ENCODE measurements at regions not wholly inside any gene's neighbourhood (a gene's known extent, or its start where the extent isn't known, plus 50 kb on each side); places are given as distances from the start of the nearest gene placed in this dataset.

DNA sequence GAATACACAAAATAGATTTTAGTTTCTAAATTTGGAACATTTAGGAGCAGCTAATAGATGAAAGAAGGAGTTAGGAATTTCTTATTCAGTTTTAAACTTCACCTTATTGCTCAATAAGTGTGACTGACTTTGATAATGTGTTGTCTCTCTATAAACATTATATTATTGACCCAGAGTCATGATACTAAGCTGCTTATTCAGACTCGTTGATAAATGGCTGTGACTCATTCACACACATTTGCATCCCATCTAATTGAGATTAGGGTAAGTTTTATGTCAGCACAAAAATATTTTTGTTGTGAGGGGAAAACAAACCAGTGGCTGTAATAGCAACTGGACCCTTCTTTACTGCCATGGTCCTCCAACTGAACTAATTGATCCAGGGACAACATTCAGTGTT is 137.6 kb downstream of the GOLIM4 start:
- H3K4me1 ChIP-seq (ENCODE audit: control insufficient read depth in 3 of 3, insufficient read depth in 3 of 3, low read length in 3 of 3): no peaks in the 10 kb centered on the region
- H3K27ac ChIP-seq (ENCODE audit: low read depth, low read length): no peak overlapping the region
- H3K36me3 ChIP-seq (ENCODE audit: control insufficient read depth in 3 of 3, insufficient read depth in 3 of 3, low read length in 3 of 3): no peaks in the 10 kb centered on the region

DNA sequence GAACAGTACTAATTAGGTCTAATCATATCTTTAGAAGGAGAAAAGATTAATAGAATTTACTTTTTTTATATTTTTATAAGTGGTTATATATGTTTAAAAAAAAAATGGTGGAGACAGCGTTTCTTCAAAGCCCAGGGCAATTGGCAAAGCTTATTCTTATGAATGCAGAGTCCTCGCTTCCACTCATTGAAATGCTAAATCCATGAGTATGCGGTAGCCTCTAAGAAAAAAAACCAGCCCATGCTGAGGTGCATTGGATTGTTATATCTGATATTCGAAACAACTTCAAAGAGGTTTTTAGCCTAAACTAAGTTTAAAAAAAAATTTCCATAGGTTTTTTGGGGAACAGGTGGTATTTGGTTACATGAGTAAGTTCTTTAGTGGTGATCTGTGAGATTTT is 142.8 kb downstream of the GOLIM4 start:
- H3K4me1 ChIP-seq (ENCODE audit: control insufficient read depth in 3 of 3, insufficient read depth in 3 of 3, low read length in 3 of 3): no peaks in the 10 kb centered on the region
- no peaks in the 10 kb centered on the region for H3K36me3 ChIP-seq (ENCODE audit: control insufficient read depth in 3 of 3, insufficient read depth in 3 of 3, low read length in 3 of 3)
- H3K9me3 ChIP-seq (ENCODE audit: control insufficient read depth in 3 of 3, low read length in 3 of 3): no peaks in the 10 kb centered on the region
- no peak overlapping the region for H3K27ac ChIP-seq (ENCODE audit: low read depth, low read length)
- H3K27me3 ChIP-seq (ENCODE audit: control insufficient read depth in 3 of 3, insufficient read depth in 3 of 3, low read length in 3 of 3): no peaks in the 10 kb centered on the region
- no peak overlapping the region for H3K9ac ChIP-seq (ENCODE audit: low read depth in 1 of 3, low read length in 3 of 3)
- no peak overlapping the region for H3K4me3 ChIP-seq (ENCODE audit: low read length in 3 of 3)

More for the DNA sequence above, 137.6 kb downstream of the GOLIM4 start:
- H3K9ac ChIP-seq (ENCODE audit: low read depth in 1 of 3, low read length in 3 of 3): no peak overlapping the region
- H3K27me3 ChIP-seq (ENCODE audit: control insufficient read depth in 3 of 3, insufficient read depth in 3 of 3, low read length in 3 of 3): no peaks in the 10 kb centered on the region
- no peaks in the 10 kb centered on the region for H3K9me3 ChIP-seq (ENCODE audit: control insufficient read depth in 3 of 3, low read length in 3 of 3)
- no peak overlapping the region for H3K4me3 ChIP-seq (ENCODE audit: low read length in 3 of 3)

- H3K27ac ChIP-seq (ENCODE audit: low read depth, low read length): no peak overlapping the region
- no peaks in the 10 kb centered on the region for H3K36me3 ChIP-seq (ENCODE audit: control insufficient read depth in 3 of 3, insufficient read depth in 3 of 3, low read length in 3 of 3)
- no peaks in the 10 kb centered on the region for H3K4me1 ChIP-seq (ENCODE audit: control insufficient read depth in 3 of 3, insufficient read depth in 3 of 3, low read length in 3 of 3)
- H3K27me3 ChIP-seq (ENCODE audit: control insufficient read depth in 3 of 3, insufficient read depth in 3 of 3, low read length in 3 of 3): no peaks in the 10 kb centered on the region
- H3K9me3 ChIP-seq (ENCODE audit: control insufficient read depth in 3 of 3, low read length in 3 of 3): no peaks in the 10 kb centered on the region
- no peak overlapping the region for H3K4me3 ChIP-seq (ENCODE audit: low read length in 3 of 3)
- no peak overlapping the region for H3K9ac ChIP-seq (ENCODE audit: low read depth in 1 of 3, low read length in 3 of 3)
Observed at GRCh38 chr3:167950212-167950611, 145.5 kb downstream of the GOLIM4 start.

GRCh38 chr3:167941234-167941995 is 154.3 kb downstream of the GOLIM4 start:
- no peaks in the 10 kb centered on the region for H3K36me3 ChIP-seq (ENCODE audit: control insufficient read depth in 3 of 3, insufficient read depth in 3 of 3, low read length in 3 of 3)
- H3K9ac ChIP-seq (ENCODE audit: low read depth in 1 of 3, low read length in 3 of 3): no peak overlapping the region
- H3K4me3 ChIP-seq (ENCODE audit: low read length in 3 of 3): no peak overlapping the region
- no peaks in the 10 kb centered on the region for H3K4me1 ChIP-seq (ENCODE audit: control insufficient read depth in 3 of 3, insufficient read depth in 3 of 3, low read length in 3 of 3)
- no peaks in the 10 kb centered on the region for H3K9me3 ChIP-seq (ENCODE audit: control insufficient read depth in 3 of 3, low read length in 3 of 3)
- H3K27me3 ChIP-seq (ENCODE audit: control insufficient read depth in 3 of 3, insufficient read depth in 3 of 3, low read length in 3 of 3): no peaks in the 10 kb centered on the region
- H3K27ac ChIP-seq (ENCODE audit: low read depth, low read length): peak overlapping the region; percentile 8

DNA sequence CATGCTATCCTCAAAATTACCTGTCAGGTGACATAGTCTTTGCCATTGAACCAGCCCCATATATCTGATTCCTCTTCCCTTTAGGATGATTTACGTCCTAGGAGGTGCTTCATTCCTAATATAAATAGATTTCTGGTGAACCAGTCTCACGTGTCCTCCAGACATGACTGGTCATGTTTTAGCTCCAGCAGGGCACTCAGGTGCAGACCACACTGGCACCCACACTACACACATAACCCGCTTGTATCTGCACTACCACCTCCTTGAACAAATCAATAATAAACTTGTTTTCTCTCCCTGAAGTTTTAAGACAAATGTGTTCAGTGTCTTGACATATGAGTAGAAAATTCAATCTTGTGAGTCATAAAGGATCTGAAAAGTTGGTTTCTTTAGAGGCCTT is 155.5 kb downstream of the GOLIM4 start:
- no peaks in the 10 kb centered on the region for H3K36me3 ChIP-seq (ENCODE audit: control insufficient read depth in 3 of 3, insufficient read depth in 3 of 3, low read length in 3 of 3)
- H3K4me3 ChIP-seq (ENCODE audit: low read length in 3 of 3): no peak overlapping the region
- no peak overlapping the region for H3K9ac ChIP-seq (ENCODE audit: low read depth in 1 of 3, low read length in 3 of 3)
- H3K9me3 ChIP-seq (ENCODE audit: control insufficient read depth in 3 of 3, low read length in 3 of 3): no peaks in the 10 kb centered on the region
- H3K27ac ChIP-seq (ENCODE audit: low read depth, low read length): no peak overlapping the region
- no peaks in the 10 kb centered on the region for H3K4me1 ChIP-seq (ENCODE audit: control insufficient read depth in 3 of 3, insufficient read depth in 3 of 3, low read length in 3 of 3)
- no peaks in the 10 kb centered on the region for H3K27me3 ChIP-seq (ENCODE audit: control insufficient read depth in 3 of 3, insufficient read depth in 3 of 3, low read length in 3 of 3)

- no peak overlapping the region for H3K4me3 ChIP-seq (ENCODE audit: low read length in 3 of 3)
- H3K36me3 ChIP-seq (ENCODE audit: control insufficient read depth in 3 of 3, insufficient read depth in 3 of 3, low read length in 3 of 3): no peaks in the 10 kb centered on the region
- no peak overlapping the region for H3K9ac ChIP-seq (ENCODE audit: low read depth in 1 of 3, low read length in 3 of 3)
- H3K27me3 ChIP-seq (ENCODE audit: control insufficient read depth in 3 of 3, insufficient read depth in 3 of 3, low read length in 3 of 3): no peaks in the 10 kb centered on the region
- H3K4me1 ChIP-seq (ENCODE audit: control insufficient read depth in 3 of 3, insufficient read depth in 3 of 3, low read length in 3 of 3): no peaks in the 10 kb centered on the region
- H3K27ac ChIP-seq (ENCODE audit: low read depth, low read length): no peak overlapping the region
- no peaks in the 10 kb centered on the region for H3K9me3 ChIP-seq (ENCODE audit: control insufficient read depth in 3 of 3, low read length in 3 of 3)
Observed at GRCh38 chr3:167938516-167938915, 157.2 kb downstream of the GOLIM4 start.

DNA sequence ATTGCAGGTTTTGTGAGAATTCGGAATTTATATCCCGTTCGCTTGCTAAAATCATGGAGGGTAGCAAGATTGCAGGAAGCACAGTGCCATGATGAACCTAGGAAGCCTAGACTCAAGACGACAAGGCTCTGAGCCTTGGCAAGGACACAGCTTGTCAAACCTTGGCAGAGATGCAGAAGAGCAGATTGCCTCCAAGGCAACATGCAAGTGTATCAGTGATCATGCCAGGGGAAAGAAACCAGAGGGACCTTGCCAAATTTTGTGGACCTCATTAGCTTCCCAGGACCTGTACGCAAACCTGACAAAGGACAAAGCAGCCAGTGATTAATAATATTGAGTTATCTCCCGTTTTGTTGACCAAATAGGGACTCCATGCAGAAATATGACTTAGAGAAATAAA is 159.7 kb downstream of the GOLIM4 start:
- Histone ChIP-seq H3K27me3 (ENCODE audit: control insufficient read depth in 3 of 3, insufficient read depth in 3 of 3, low read length in 3 of 3) (no peaks in the 10 kb centered on the region), H3K9me3 (ENCODE audit: control insufficient read depth in 3 of 3, low read length in 3 of 3) (no peaks in the 10 kb centered on the region), H3K27ac (ENCODE audit: low read depth, low read length) (no peak overlapping the region), H3K4me1 (ENCODE audit: control insufficient read depth in 3 of 3, insufficient read depth in 3 of 3, low read length in 3 of 3) (no peaks in the 10 kb centered on the region), H3K9ac (ENCODE audit: low read depth in 1 of 3, low read length in 3 of 3) (no peak overlapping the region), H3K36me3 (ENCODE audit: control insufficient read depth in 3 of 3, insufficient read depth in 3 of 3, low read length in 3 of 3) (no peaks in the 10 kb centered on the region), H3K4me3 (ENCODE audit: low read length in 3 of 3) (no peak overlapping the region)

GRCh38 chr3:167930453-167930852 is 165.3 kb downstream of the GOLIM4 start:
- no peaks in the 10 kb centered on the region for H3K27me3 ChIP-seq (ENCODE audit: control insufficient read depth in 3 of 3, insufficient read depth in 3 of 3, low read length in 3 of 3)
- no peaks in the 10 kb centered on the region for H3K36me3 ChIP-seq (ENCODE audit: control insufficient read depth in 3 of 3, insufficient read depth in 3 of 3, low read length in 3 of 3)
- H3K4me3 ChIP-seq (ENCODE audit: low read length in 3 of 3): no peak overlapping the region
- no peaks in the 10 kb centered on the region for H3K4me1 ChIP-seq (ENCODE audit: control insufficient read depth in 3 of 3, insufficient read depth in 3 of 3, low read length in 3 of 3)
- H3K9ac ChIP-seq (ENCODE audit: low read depth in 1 of 3, low read length in 3 of 3): no peak overlapping the region
- H3K9me3 ChIP-seq (ENCODE audit: control insufficient read depth in 3 of 3, low read length in 3 of 3): no peaks in the 10 kb centered on the region
- no peak overlapping the region for H3K27ac ChIP-seq (ENCODE audit: low read depth, low read length)

- Histone ChIP-seq H3K9me3 (ENCODE audit: control insufficient read depth in 3 of 3, low read length in 3 of 3) (no peaks in the 10 kb centered on the region), H3K36me3 (ENCODE audit: control insufficient read depth in 3 of 3, insufficient read depth in 3 of 3, low read length in 3 of 3) (no peaks in the 10 kb centered on the region), H3K27ac (ENCODE audit: low read depth, low read length) (no peak overlapping the region), H3K9ac (ENCODE audit: low read depth in 1 of 3, low read length in 3 of 3) (no peak overlapping the region), H3K27me3 (ENCODE audit: control insufficient read depth in 3 of 3, insufficient read depth in 3 of 3, low read length in 3 of 3) (no peaks in the 10 kb centered on the region), H3K4me1 (ENCODE audit: control insufficient read depth in 3 of 3, insufficient read depth in 3 of 3, low read length in 3 of 3) (no peaks in the 10 kb centered on the region), H3K4me3 (ENCODE audit: low read length in 3 of 3) (no peak overlapping the region)
Observed at GRCh38 chr3:167929968-167930367, 165.8 kb downstream of the GOLIM4 start.

- Histone ChIP-seq H3K9me3 (ENCODE audit: control insufficient read depth in 3 of 3, low read length in 3 of 3) (no peaks in the 10 kb centered on the region), H3K36me3 (ENCODE audit: control insufficient read depth in 3 of 3, insufficient read depth in 3 of 3, low read length in 3 of 3) (no peaks in the 10 kb centered on the region), H3K9ac (ENCODE audit: low read depth in 1 of 3, low read length in 3 of 3) (no peak overlapping the region), H3K4me3 (ENCODE audit: low read length in 3 of 3) (no peak overlapping the region), H3K27ac (ENCODE audit: low read depth, low read length) (no peak overlapping the region), H3K27me3 (ENCODE audit: control insufficient read depth in 3 of 3, insufficient read depth in 3 of 3, low read length in 3 of 3) (no peaks in the 10 kb centered on the region), H3K4me1 (ENCODE audit: control insufficient read depth in 3 of 3, insufficient read depth in 3 of 3, low read length in 3 of 3) (no peaks in the 10 kb centered on the region)
Observed at GRCh38 chr3:167928381-167928780, 167.3 kb downstream of the GOLIM4 start.
